Neural cell (in vitro differentiated cells): ENCODE measurements at regions not wholly inside any gene's neighbourhood (a gene's known extent, or its start where the extent isn't known, plus 50 kb on each side); places are given as distances from the start of the nearest gene placed in this dataset.

Experiments
- H2AFZ ChIP-seq: fragments of 200-600, 300-800 bp; sonication (generic), shearing (Covaris generic); 2 replicates; pipeline ENCODE4 v1.6.0; 2014; ENCODE audit warnings: low read depth, mild to moderate bottlenecking, antibody characterized with exemption, low read length, moderate library complexity
- H3F3A ChIP-seq: fragments of 200-600 bp; shearing (Covaris generic); 2 replicates; pipeline ENCODE4 v1.6.1; 2016; ENCODE audit warnings: mild to moderate bottlenecking, moderate library complexity, mixed read lengths, antibody characterized with exemption, low read length; ENCODE audit not compliant: insufficient read depth, poor library complexity, severe bottlenecking
- H3K27ac ChIP-seq: fragments of 200-600, 300-800 bp; sonication (generic), shearing (Covaris generic); 2 replicates; pipeline ENCODE4 v1.5.1; 2014; ENCODE audit warnings: mild to moderate bottlenecking, low read length, moderate library complexity
- H3K27me3 ChIP-seq: fragments of 300-800, 200-600 bp; sonication (generic), shearing (Covaris generic); 2 replicates; pipeline ENCODE4 v1.6.0; 2014; ENCODE audit warnings: mild to moderate bottlenecking, low read depth, low read length, moderate library complexity; ENCODE audit not compliant: insufficient read depth
- H3K36me3 ChIP-seq: fragments of 300-800, 200-600 bp; sonication (generic), shearing (Covaris generic); 2 replicates; pipeline ENCODE4 v1.5.1; 2014; ENCODE audit warnings: mild to moderate bottlenecking, antibody characterized with exemption, low read length, moderate library complexity; ENCODE audit not compliant: insufficient read depth
- H3K4me2 ChIP-seq: fragments of 300-800, 200-600 bp; sonication (generic), shearing (Covaris generic); 2 replicates; pipeline ENCODE4 v1.6.0; 2014; ENCODE audit warnings: mild to moderate bottlenecking, low read length
- H3K4me3 ChIP-seq: fragments of 300-800, 200-600 bp; sonication (generic), shearing (Covaris generic); 2 replicates; pipeline ENCODE4 v1.5.1; 2014; ENCODE audit warnings: mild to moderate bottlenecking, low read length, moderate library complexity
- H3K79me2 ChIP-seq: fragments of 200-600 bp; shearing (Covaris generic); replicated peaks from 2 replicates; pipeline ENCODE4 v1.6.0; 2014; ENCODE audit warnings: mild to moderate bottlenecking, low read length, moderate library complexity; ENCODE audit not compliant: insufficient read depth
- H3K9ac ChIP-seq: fragments of 300-800, 200-600 bp; sonication (generic), shearing (Covaris generic); 2 replicates; pipeline ENCODE4 v1.6.1; 2016; ENCODE audit warnings: mild to moderate bottlenecking, low read length, mixed read lengths
- H3K9me2 ChIP-seq: fragments of 200-600 bp; shearing (Covaris generic); 2 replicates; pipeline ENCODE4 v1.6.1; 2016; ENCODE audit warnings: mild to moderate bottlenecking, low read length, mixed read lengths; ENCODE audit not compliant: insufficient read depth
- H3K9me3 ChIP-seq: fragments of 200-600, 300-800 bp; sonication (generic), shearing (Covaris generic); 2 replicates; pipeline ENCODE4 v1.6.1; 2016; ENCODE audit warnings: mild to moderate bottlenecking, mixed run types, low read length, moderate library complexity, mixed read lengths
- H4K20me1 ChIP-seq: fragments of 200-600 bp; shearing (Covaris generic); 2 replicates; pipeline ENCODE4 v1.6.1; 2016; ENCODE audit warnings: mild to moderate bottlenecking, mixed run types; ENCODE audit not compliant: insufficient read depth
- CTCF ChIP-seq: fragments of 450-650 bp; IDR thresholded peaks from 2 replicates; pipeline ENCODE4 v1.5.1; 2014; ENCODE audit warnings: antibody characterized with exemption, mild to moderate bottlenecking, moderate library complexity; ENCODE audit not compliant: poor library complexity, severe bottlenecking
- EP300 ChIP-seq: fragments of 450-650 bp; conservative IDR thresholded peaks from 2 replicates; pipeline ENCODE4 v1.6.1; 2014; ENCODE audit warnings: antibody characterized with exemption, mild to moderate bottlenecking, moderate library complexity; ENCODE audit not compliant: poor library complexity, severe bottlenecking
- EZH2 ChIP-seq: fragments of 200-600, 300-800 bp; shearing (Covaris generic), sonication (generic); IDR thresholded peaks from 2 replicates; pipeline ENCODE4 v1.6.1; 2014; ENCODE audit warnings: antibody characterized with exemption, low read length, borderline replicate concordance, mild to moderate bottlenecking; ENCODE audit not compliant: insufficient read depth, poor library complexity, severe bottlenecking
- MXI1 ChIP-seq: fragments of 450-650 bp; conservative IDR thresholded peaks from 2 replicates; pipeline ENCODE4 v1.6.1; 2014; ENCODE audit warnings: antibody characterized with exemption, mild to moderate bottlenecking; ENCODE audit not compliant: poor library complexity, severe bottlenecking
- POLR2AphosphoS5 ChIP-seq: IDR thresholded peaks from 2 replicates; pipeline ENCODE4 v1.6.1; 2012
- RAD21 ChIP-seq: fragments of 450-650 bp; conservative IDR thresholded peaks from 2 replicates; pipeline ENCODE4 v1.6.1; 2014; ENCODE audit warnings: antibody characterized with exemption, mild to moderate bottlenecking, moderate library complexity
- REST ChIP-seq: IDR thresholded peaks from 2 replicates; pipeline ENCODE4 v1.6.1; 2012; ENCODE audit warnings: borderline replicate concordance
- SMC3 ChIP-seq: fragments of 450-650 bp; conservative IDR thresholded peaks from 2 replicates; pipeline ENCODE4 v1.6.1; 2014; ENCODE audit warnings: antibody characterized with exemption, mild to moderate bottlenecking, moderate library complexity; ENCODE audit not compliant: poor library complexity
- TAF1 ChIP-seq: IDR thresholded peaks from 2 replicates; pipeline ENCODE4 v1.6.1; 2012; ENCODE audit warnings: low read depth

DNA sequence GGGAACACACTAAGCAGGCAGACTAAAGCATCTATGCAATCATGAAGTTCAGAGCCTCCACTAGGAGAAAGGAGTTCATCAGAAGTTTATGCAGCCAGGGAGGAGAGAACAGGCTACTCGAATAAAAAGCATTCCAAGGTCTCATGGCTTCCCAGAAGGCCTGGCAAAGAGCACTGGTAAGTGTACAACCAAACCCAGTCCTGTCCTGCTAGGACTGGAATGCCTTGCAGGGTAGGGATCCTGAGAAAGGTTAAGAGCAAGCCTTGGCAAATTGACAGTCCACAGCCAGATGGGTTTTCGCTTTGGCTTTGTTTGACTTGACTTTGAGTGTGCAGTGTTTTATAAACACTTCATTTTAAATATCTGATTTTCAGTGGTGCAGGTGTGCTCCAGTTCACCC is 133.6 kb upstream of the ATP1B1 start:
- H3F3A ChIP-seq, result no peaks in the 10 kb centered on the region

DNA sequence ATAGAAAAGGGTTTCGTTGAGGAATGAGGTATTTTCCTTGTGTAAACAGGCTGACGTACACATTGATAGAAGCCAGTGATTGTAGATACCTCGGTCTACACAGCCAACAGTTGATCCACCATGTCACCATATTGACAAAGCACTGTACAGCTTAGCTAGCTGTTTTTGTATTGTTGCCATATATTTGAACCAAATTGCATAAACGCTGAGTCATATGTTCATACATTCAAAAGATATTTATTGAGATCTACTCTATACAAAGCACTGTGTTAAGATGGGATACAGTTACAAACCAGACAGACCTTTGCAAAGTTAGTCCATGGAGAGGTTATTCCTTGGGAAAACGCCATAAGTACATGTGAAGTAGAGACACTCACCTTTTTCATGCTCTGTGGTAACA is 132.4 kb upstream of the ATP1B1 start:
- H3K27me3 ChIP-seq, result no peaks in the 10 kb centered on the region
- no peak overlapping the region for H3K9ac ChIP-seq
- H3K36me3 ChIP-seq, result no peaks in the 10 kb centered on the region
- no peaks in the 10 kb centered on the region for H3F3A ChIP-seq
- H3K9me2 ChIP-seq, result no peaks in the 10 kb centered on the region
- H3K4me2 ChIP-seq, result no peak overlapping the region
- H3K4me3 ChIP-seq, result no peak overlapping the region
- no peaks in the 10 kb centered on the region for H4K20me1 ChIP-seq
- H3K27ac ChIP-seq, result no peak overlapping the region
- no peaks in the 10 kb centered on the region for H3K79me2 ChIP-seq
- no peaks in the 10 kb centered on the region for H3K9me3 ChIP-seq
- no peak overlapping the region for H2AFZ ChIP-seq
- no peak for TF ChIP-seq RAD21
- TF ChIP-seq SMC3, result no peak
- no peak for TF ChIP-seq EZH2
- TF ChIP-seq TAF1, result no peak
- no peak for TF ChIP-seq MXI1
- no peak for TF ChIP-seq EP300
- no peak for TF ChIP-seq POLR2AphosphoS5
- TF ChIP-seq CTCF, result no peak
- no peak for TF ChIP-seq REST

More for the DNA sequence above, 133.6 kb upstream of the ATP1B1 start:
- no peaks in the 10 kb centered on the region for H4K20me1 ChIP-seq
- no peak for TF ChIP-seq CTCF
- TF ChIP-seq RAD21, result no peak
- TF ChIP-seq POLR2AphosphoS5, result no peak
- no peak for TF ChIP-seq REST
- H3K79me2 ChIP-seq, result no peaks in the 10 kb centered on the region
- H3K9me2 ChIP-seq, result no peaks in the 10 kb centered on the region
- no peak overlapping the region for H3K4me3 ChIP-seq
- no peaks in the 10 kb centered on the region for H3K9me3 ChIP-seq
- no peak overlapping the region for H2AFZ ChIP-seq
- no peak overlapping the region for H3K27ac ChIP-seq
- no peaks in the 10 kb centered on the region for H3K36me3 ChIP-seq
- no peak overlapping the region for H3K9ac ChIP-seq
- H3K4me2 ChIP-seq, result no peak overlapping the region
- H3K27me3 ChIP-seq, result no peaks in the 10 kb centered on the region
